HG03342 (cell line): ENCODE measurements at regions not wholly inside any gene's neighbourhood (a gene's known extent, or its start where the extent isn't known, plus 50 kb on each side); places are given as distances from the start of the nearest gene placed in this dataset.

Experiments
- ATAC-seq: cut with Tn5 transposase; IDR thresholded peaks from one replicate; pipeline ENCODE4 v1.9.1; 2021; ENCODE audit warnings: mild to moderate bottlenecking, moderate library complexity; ENCODE audit not compliant: unreplicated experiment

GRCh38 chr1:58861506-58861905 is 77.7 kb upstream of the JUN start:
- no peak for ATAC-seq

- no peak for ATAC-seq
These were observed 79.0 kb upstream of the JUN start for GRCh38 chr1:58862728-58863385.

GRCh38 chr1:58864654-58865053 is 80.8 kb upstream of the JUN start:
- ATAC-seq, result no peak

- ATAC-seq, result no peak
These were observed 82.7 kb upstream of the JUN start for GRCh38 chr1:58866578-58866977.

- no peak for ATAC-seq
These were observed 85.9 kb upstream of the JUN start for GRCh38 chr1:58869638-58870297.

GRCh38 chr1:58870298-58870676 is 86.4 kb upstream of the JUN start:
- no peak for ATAC-seq

GRCh38 chr1:58874342-58874741 is 90.5 kb upstream of the JUN start:
- no peak for ATAC-seq

GRCh38 chr1:58874757-58875755 is 91.2 kb upstream of the JUN start:
- no peak for ATAC-seq

GRCh38 chr1:58879464-58879863 is 95.6 kb upstream of the JUN start:
- no peak for ATAC-seq

GRCh38 chr1:58880592-58880991 is 96.7 kb upstream of the JUN start:
- ATAC-seq, result no peak

GRCh38 chr1:58881471-58881994 is 97.7 kb upstream of the JUN start:
- no peak for ATAC-seq

GRCh38 chr1:58882322-58882948 is 98.6 kb upstream of the JUN start:
- ATAC-seq, result no peak

- peak; percentile 50 for ATAC-seq
These were observed 99.4 kb upstream of the JUN start for GRCh38 chr1:58883037-58883887.

GRCh38 chr1:58883888-58884482 is 100.1 kb upstream of the JUN start:
- ATAC-seq, result peak; percentile 54

GRCh38 chr1:58884706-58885661 is 101.1 kb upstream of the JUN start:
- no peak for ATAC-seq

- no peak for ATAC-seq
These were observed 102.2 kb upstream of the JUN start for GRCh38 chr1:58885998-58886397.

- no peak for ATAC-seq
These were observed 102.8 kb upstream of the JUN start for GRCh38 chr1:58886611-58887010.

- ATAC-seq, result no peak
These were observed 103.2 kb upstream of the JUN start for GRCh38 chr1:58887059-58887458.
